ENCODE measurements at regions not wholly inside any gene's neighbourhood (a gene's known extent, or its start where the extent isn't known, plus 50 kb on each side); places are given as distances from the start of the nearest gene placed in this dataset.

DNA sequence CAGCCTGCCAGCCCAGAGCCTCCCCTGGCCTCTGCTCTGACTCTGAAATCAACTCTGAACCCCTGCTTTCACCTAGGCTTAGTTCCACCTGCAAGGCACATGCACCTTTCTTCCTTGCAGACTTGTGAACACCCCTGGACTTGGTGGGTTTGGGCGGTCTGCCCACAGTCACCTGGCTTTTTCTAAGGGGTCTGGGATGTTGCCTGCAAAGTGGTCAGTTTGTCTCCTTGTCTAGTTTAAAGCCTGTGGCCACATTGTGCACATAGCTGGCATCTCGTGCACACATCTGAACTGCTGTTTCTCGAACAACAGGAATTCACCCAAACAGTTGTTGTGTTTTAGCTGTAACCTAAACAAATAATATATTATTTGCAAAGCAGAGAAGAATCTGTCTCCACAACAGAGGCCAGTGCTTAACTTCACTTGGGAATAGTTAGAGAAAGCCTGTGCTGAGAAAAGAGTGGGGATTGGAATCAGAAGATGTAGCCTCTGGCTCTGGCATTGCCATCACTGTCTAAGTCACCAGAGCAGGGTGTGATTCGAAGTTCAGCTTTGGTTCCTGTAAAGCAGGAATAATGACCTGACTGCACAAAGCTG is 108.5 kb downstream of the TMEM18 start:
- TF ChIP-seq, protein P1, sequence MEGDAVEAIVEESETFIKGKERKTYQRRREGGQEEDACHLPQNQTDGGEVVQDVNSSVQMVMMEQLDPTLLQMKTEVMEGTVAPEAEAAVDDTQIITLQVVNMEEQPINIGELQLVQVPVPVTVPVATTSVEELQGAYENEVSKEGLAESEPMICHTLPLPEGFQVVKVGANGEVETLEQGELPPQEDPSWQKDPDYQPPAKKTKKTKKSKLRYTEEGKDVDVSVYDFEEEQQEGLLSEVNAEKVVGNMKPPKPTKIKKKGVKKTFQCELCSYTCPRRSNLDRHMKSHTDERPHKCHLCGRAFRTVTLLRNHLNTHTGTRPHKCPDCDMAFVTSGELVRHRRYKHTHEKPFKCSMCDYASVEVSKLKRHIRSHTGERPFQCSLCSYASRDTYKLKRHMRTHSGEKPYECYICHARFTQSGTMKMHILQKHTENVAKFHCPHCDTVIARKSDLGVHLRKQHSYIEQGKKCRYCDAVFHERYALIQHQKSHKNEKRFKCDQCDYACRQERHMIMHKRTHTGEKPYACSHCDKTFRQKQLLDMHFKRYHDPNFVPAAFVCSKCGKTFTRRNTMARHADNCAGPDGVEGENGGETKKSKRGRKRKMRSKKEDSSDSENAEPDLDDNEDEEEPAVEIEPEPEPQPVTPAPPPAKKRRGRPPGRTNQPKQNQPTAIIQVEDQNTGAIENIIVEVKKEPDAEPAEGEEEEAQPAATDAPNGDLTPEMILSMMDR (IDR thresholded peaks at IDR 0.05), result no peak
- ATAC-seq (no peak), DNase-seq (no peak)
- Histone ChIP-seq H3K27ac (no peak overlapping the region), H3K36me3 (no peaks in the 10 kb centered on the region), H3K4me3 (no peak overlapping the region), H3K4me1 (no peaks in the 10 kb centered on the region), H3K27me3 (peaks cover 6% of the 10 kb centered on the region), H3K9me3 (no peaks in the 10 kb centered on the region)
- intact Hi-C loops (cut with DNase I), result no loop called here

DNA sequence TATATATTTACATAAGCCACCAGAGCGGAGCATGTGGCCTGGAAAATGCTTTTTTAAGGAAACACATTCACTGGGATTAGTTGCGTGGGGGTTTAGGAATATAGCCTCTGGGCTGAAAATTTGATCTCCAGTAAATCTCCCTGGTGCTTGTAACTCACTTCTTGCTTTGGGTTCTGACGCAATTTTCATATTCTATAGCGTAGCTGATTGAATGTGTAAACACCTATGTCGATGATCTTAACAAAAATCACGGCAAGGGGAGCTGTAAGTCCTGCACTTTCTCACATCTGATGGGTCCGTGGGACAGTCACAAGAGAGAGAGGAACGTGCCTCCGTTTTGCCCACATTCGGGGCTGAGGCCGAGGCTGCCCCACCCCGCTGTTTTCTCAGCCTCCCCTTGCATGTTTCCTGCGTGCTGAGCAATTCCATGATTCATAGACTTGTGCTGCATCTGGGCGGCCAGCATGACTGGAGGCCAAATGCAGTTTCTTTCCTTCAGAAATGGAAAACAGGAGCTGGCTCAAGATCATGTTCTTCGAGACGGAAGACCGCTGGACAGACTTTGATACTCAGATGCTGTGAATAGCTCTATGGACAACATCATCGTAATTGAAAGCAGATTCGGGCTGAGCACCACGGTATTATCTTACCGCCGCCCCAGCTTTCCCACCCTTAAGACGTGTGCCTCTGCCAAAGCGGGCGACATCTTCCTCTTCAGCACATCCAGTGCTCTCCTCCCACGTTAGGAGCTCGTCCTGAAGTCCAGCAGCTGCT is 109.2 kb downstream of the TMEM18 start:
- no peak overlapping the region for H3K4me3 ChIP-seq
- DNase-seq, result no peak
- ATAC-seq, result peak; percentile 42
- no peaks in the 10 kb centered on the region for H3K9me3 ChIP-seq
- no peaks in the 10 kb centered on the region for H3K4me1 ChIP-seq
- intact Hi-C loops (cut with DNase I), result no loop called here
- peaks cover 6% of the 10 kb centered on the region for H3K27me3 ChIP-seq
- TF ChIP-seq, protein P1 (IDR thresholded peaks at IDR 0.05), result no peak
- no peaks in the 10 kb centered on the region for H3K36me3 ChIP-seq
- H3K27ac ChIP-seq, result no peak overlapping the region

DNA sequence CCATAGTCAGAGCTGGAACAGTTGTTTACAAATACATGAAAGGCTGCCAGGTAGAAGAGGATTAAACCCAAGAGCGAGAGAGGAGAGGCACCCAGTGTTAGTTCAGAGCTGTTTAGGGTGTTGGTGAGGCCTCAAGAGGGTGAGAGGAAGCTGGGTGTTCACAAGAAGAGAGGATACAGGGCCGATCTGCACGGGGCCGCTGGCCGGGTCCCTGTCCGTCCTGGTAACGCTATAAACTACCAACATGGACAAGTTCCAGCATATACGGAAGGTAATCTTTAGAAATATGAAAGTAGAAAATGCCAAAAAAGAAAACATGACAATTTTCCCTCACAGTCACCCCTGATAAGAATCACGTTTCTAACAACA is 109.7 kb downstream of the TMEM18 start:
- TF ChIP-seq, protein P1 (IDR thresholded peaks at IDR 0.05), result no peak
- Histone ChIP-seq H3K4me1 (no peaks in the 10 kb centered on the region), H3K36me3 (no peaks in the 10 kb centered on the region), H3K4me3 (no peak overlapping the region), H3K9me3 (no peaks in the 10 kb centered on the region), H3K27ac (no peak overlapping the region), H3K27me3 (peaks cover 6% of the 10 kb centered on the region)
- intact Hi-C loops (cut with DNase I), result no loop called here
- ATAC-seq (no peak), DNase-seq (no peak)

GRCh38 chr2:566379-567313 is 110.6 kb downstream of the TMEM18 start:
- H3K27ac ChIP-seq, result no peak overlapping the region
- intact Hi-C loops (cut with DNase I), result no loop called here

GRCh38 chr2:564471-565181 is 112.6 kb downstream of the TMEM18 start:
- Histone ChIP-seq H3K4me1 (no peaks in the 10 kb centered on the region), H3K9me3 (no peaks in the 10 kb centered on the region), H3K4me3 (no peak overlapping the region), H3K27me3 (peaks cover 6% of the 10 kb centered on the region), H3K27ac (no peak overlapping the region), H3K36me3 (no peaks in the 10 kb centered on the region)
- ATAC-seq (no peak), DNase-seq (no peak)
- intact Hi-C loops (cut with DNase I), result no loop called here
- TF ChIP-seq, protein P1 (IDR thresholded peaks at IDR 0.05), result no peak

More at GRCh38 chr2:566379-567313, 110.6 kb downstream of the TMEM18 start:
- ATAC-seq (no peak), DNase-seq (no peak)
- Histone ChIP-seq H3K9me3 (no peaks in the 10 kb centered on the region), H3K4me1 (no peaks in the 10 kb centered on the region), H3K27me3 (peaks cover 6% of the 10 kb centered on the region), H3K4me3 (no peak overlapping the region), H3K36me3 (no peaks in the 10 kb centered on the region)
- TF ChIP-seq, protein P1 (IDR thresholded peaks at IDR 0.05), result no peak

Measured in upper lobe of right lung (tissue), 1 donor.